Activated CD8-positive, alpha-beta T cell treated with anti-CD3 and anti-CD28 coated beads for 36 hours (primary cell): ENCODE measurements at regions not wholly inside any gene's neighbourhood (a gene's known extent, or its start where the extent isn't known, plus 50 kb on each side); places are given as distances from the start of the nearest gene placed in this dataset.

ENCODE experiments used
- ATAC-seq: fragments of 200-7000 bp; cut with Tn5 transposase; one replicate; pipeline ENCODE4 v1.10.0; 2021; ENCODE audit warnings: mild to moderate bottlenecking, moderate library complexity
- CTCF ChIA-PET: fragments of 350-600 bp; sonication (Branson Sonifier 250); formaldehyde crosslinking; loops from one replicate; lab custom pipeline; 2021; ENCODE audit warnings: antibody characterized with exemption; lab: Charles Lee
- POLR2A ChIA-PET: fragments of 350-600 bp; sonication (Branson Sonifier 250); formaldehyde crosslinking; loops from one replicate; lab custom pipeline; 2021; ENCODE audit warnings: antibody characterized with exemption; lab: Charles Lee
- DNase-seq: peaks from one replicate; pipeline ENCODE4 v3.0.0-alpha.2; 2020
- H3K27ac Mint-ChIP-seq: one replicate; pipeline ENCODE4 v1.8.0; 2021; ENCODE audit warnings: mild to moderate bottlenecking, mixed read lengths
- H3K27me3 Mint-ChIP-seq: one replicate; pipeline ENCODE4 v1.8.0; 2021; ENCODE audit warnings: mixed read lengths
- H3K36me3 Mint-ChIP-seq: one replicate; pipeline ENCODE4 v1.8.0; 2021; ENCODE audit warnings: low read depth, mixed read lengths
- H3K4me1 Mint-ChIP-seq: one replicate; pipeline ENCODE4 v1.8.0; 2021; ENCODE audit warnings: low read depth, mixed read lengths
- H3K4me3 Mint-ChIP-seq: one replicate; pipeline ENCODE4 v1.8.0; 2021; ENCODE audit warnings: mild to moderate bottlenecking, moderate library complexity, mixed read lengths
- H3K9me3 Mint-ChIP-seq: one replicate; pipeline ENCODE4 v1.8.0; 2021; ENCODE audit warnings: mixed read lengths
- intact Hi-C: fragments of 100-400 bp; cut with micrococcal nuclease; formaldehyde crosslinking; loops from one replicate; pipeline ENCODE4 v1.10.0; 2022
- TF ChIP-seq, protein P1 (sequence below): fragments of 200-600 bp; IDR thresholded peaks from one replicate; pipeline ENCODE4 v1.8.0; 2022; ENCODE audit warnings: antibody characterized with exemption, mild to moderate bottlenecking

DNA sequence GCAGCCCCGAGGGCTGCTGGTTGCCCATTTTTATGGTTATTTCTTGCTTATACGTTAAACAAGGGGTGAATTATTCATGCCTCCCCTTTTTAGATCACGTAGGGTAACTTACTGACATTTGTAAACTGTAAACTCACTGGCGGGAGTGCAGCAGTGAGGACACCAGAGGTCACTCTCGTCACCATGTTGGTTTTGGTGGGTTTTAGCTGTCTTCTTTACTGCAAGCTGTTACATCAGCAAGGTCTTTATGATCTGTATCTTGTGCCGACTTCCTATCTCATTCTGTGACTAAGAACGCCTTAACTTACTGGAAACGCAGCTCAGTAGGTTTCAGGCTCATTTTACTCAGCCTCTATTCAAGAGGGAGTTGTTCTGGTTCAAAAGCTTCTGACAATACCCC lies 155.0 kb upstream of the PRDM9 start:
- intact Hi-C loops, result no loop called here
- ChIA-PET CTCF (no interaction called here), POLR2A (no interaction called here)
- no peaks in the 10 kb centered on the region for H3K27me3 Mint-ChIP-seq
- ATAC-seq, result no peak
- H3K27ac Mint-ChIP-seq, result no peak overlapping the region
- TF ChIP-seq, protein P1, sequence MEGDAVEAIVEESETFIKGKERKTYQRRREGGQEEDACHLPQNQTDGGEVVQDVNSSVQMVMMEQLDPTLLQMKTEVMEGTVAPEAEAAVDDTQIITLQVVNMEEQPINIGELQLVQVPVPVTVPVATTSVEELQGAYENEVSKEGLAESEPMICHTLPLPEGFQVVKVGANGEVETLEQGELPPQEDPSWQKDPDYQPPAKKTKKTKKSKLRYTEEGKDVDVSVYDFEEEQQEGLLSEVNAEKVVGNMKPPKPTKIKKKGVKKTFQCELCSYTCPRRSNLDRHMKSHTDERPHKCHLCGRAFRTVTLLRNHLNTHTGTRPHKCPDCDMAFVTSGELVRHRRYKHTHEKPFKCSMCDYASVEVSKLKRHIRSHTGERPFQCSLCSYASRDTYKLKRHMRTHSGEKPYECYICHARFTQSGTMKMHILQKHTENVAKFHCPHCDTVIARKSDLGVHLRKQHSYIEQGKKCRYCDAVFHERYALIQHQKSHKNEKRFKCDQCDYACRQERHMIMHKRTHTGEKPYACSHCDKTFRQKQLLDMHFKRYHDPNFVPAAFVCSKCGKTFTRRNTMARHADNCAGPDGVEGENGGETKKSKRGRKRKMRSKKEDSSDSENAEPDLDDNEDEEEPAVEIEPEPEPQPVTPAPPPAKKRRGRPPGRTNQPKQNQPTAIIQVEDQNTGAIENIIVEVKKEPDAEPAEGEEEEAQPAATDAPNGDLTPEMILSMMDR, result no peak
- no peaks in the 10 kb centered on the region for H3K36me3 Mint-ChIP-seq
- H3K4me1 Mint-ChIP-seq, result no peaks in the 10 kb centered on the region
- H3K9me3 Mint-ChIP-seq, result peaks cover 5% of the 10 kb centered on the region
- no peak for DNase-seq
- H3K4me3 Mint-ChIP-seq, result no peak overlapping the region

DNA sequence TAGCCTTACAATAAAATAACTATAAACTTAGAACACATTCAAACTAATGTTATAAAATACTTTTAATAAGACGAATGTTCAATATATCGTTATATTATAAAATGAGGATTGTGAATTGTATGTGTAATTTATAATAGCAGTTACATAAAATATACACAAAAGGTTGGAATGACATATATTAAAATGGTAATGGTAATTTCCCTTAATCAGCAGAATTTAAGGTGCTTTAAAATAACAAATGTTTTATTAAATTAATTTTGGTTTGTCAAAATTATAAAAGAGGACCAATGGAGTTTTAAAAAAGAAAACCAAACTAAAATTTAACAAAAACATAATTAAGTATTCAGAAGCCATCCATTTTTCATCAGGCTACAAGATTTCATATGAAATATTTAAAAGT lies 164.3 kb upstream of the PRDM9 start:
- TF ChIP-seq, protein P1, result no peak
- Mint-ChIP-seq H3K4me1 (no peaks in the 10 kb centered on the region), H3K4me3 (no peak overlapping the region), H3K27ac (no peak overlapping the region), H3K9me3 (peaks cover 11% of the 10 kb centered on the region), H3K27me3 (no peaks in the 10 kb centered on the region), H3K36me3 (no peaks in the 10 kb centered on the region)
- ChIA-PET CTCF (no interaction called here), POLR2A (no interaction called here)
- ATAC-seq (no peak), DNase-seq (no peak)
- intact Hi-C loops, result no loop called here

DNA sequence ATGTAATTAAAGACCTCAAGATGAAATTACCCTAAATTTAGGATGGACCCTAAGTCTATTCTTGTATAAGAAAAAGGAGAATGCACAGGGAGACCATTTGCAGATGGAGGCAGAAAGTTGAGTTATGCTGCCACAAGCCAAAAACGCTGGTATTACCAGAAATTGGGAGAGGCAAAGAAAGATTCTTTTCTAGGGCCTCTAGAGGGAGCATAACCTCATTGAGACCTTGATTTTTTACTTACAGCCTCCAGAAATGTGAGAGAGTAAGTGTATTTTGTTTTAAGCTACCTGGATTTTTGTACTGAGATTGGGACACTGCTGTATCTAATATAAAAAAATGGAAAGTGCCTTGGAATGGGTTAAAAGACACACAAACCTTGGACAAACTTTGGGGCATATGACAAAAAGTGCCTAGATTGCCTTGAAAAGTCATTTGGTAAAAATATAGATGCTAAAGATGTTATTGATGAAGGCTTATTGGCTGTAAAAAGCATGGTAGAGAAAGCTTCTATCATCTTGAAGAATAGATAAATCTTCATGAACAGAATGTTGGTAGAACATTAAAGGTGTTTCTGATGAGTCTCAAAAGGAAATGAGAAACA lies 174.7 kb upstream of the PRDM9 start:
- CTCF ChIA-PET, result no interaction called here
- no peaks in the 10 kb centered on the region for H3K27me3 Mint-ChIP-seq
- TF ChIP-seq, protein P1, result no peak
- no peaks in the 10 kb centered on the region for H3K4me1 Mint-ChIP-seq
- no peaks in the 10 kb centered on the region for H3K36me3 Mint-ChIP-seq
- peaks cover 11% of the 10 kb centered on the region for H3K9me3 Mint-ChIP-seq
- DNase-seq (no peak), ATAC-seq (no peak)
- no peak overlapping the region for H3K27ac Mint-ChIP-seq
- no peak overlapping the region for H3K4me3 Mint-ChIP-seq
- intact Hi-C loops, result no loop called here
- POLR2A ChIA-PET, result no interaction called here

DNA sequence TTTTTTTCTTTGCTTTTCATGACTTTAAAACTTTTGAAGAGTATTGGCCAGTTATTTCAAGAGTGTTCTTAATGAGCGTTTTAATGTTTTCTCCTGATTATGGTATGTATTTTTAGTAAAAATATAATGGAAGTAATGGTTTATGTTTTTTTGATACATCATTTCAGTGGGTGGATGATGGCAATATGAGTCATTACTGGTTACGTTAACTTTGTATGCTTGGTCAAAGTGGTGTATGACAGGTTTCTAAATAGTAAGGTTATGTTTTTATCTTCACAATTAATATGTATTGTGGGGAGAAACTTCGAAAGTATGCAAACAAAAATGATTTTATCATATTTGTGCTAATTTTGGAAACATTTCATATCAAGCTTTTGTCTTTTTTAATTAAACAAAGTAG lies 176.7 kb upstream of the PRDM9 start:
- TF ChIP-seq, protein P1, result no peak
- DNase-seq (no peak), ATAC-seq (no peak)
- no peaks in the 10 kb centered on the region for H3K27me3 Mint-ChIP-seq
- H3K27ac Mint-ChIP-seq, result no peak overlapping the region
- H3K36me3 Mint-ChIP-seq, result no peaks in the 10 kb centered on the region
- POLR2A ChIA-PET, result no interaction called here
- no peak overlapping the region for H3K4me3 Mint-ChIP-seq
- intact Hi-C loops, result no loop called here
- peaks cover 9% of the 10 kb centered on the region for H3K9me3 Mint-ChIP-seq
- no peaks in the 10 kb centered on the region for H3K4me1 Mint-ChIP-seq
- CTCF ChIA-PET, result no interaction called here

DNA sequence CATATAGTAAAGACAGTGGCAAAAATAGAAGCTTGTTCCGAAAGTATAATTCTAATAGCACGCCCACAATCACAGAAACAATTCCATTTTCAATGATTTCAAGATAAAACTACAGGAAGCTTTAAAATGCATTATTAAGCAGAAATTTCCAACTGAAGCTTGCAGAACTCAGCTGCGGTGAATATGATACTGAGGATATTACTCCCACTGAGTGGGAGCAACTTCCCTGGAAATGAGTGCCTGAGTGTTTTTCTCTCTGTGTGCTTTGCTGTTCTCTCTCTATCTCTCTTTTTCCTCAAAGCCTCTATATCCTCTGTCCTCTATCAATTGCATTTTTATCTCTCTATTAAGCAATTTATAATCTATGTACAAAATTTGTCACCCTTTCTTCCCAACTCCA lies 187.5 kb upstream of the PRDM9 start:
- Mint-ChIP-seq H3K27ac (no peak overlapping the region), H3K9me3 (peaks cover 21% of the 10 kb centered on the region), H3K4me3 (no peak overlapping the region), H3K4me1 (no peaks in the 10 kb centered on the region), H3K36me3 (no peaks in the 10 kb centered on the region), H3K27me3 (no peaks in the 10 kb centered on the region)
- CTCF ChIA-PET, result no interaction called here
- TF ChIP-seq, protein P1, result no peak
- no peak for ATAC-seq
- no peak for DNase-seq
- intact Hi-C loops, result no loop called here
- POLR2A ChIA-PET, result no interaction called here
